A549 (cell line): ENCODE measurements at regions not wholly inside any gene's neighbourhood (a gene's known extent, or its start where the extent isn't known, plus 50 kb on each side); places are given as distances from the start of the nearest gene placed in this dataset.
"Not testable (repeated sequence)": the region's sequence is repeated elsewhere in the genome, so short reads cannot be mapped to it uniquely, and the experiment has no call there.

ENCODE experiments used
- ATAC-seq, 2 experiments: fragments of 200-7000 bp in 1 of 2; fragments of >200 bp in 1 of 2; cut with Nextera tagmentation in 1 of 2; cut with Tn5 transposase in 1 of 2; 3 replicates each; pipeline versions ENCODE4 v1.8.0 to v1.9.1; 2018 to 2020; ENCODE audit warnings: mild to moderate bottlenecking in 1 of 2, moderate library complexity in 1 of 2
- CTCF ChIA-PET: fragments of 300-600 bp; sonication (Branson Sonifier 250); formaldehyde crosslinking; extraction: SDS; loops from one replicate; lab custom pipeline; 2021; ENCODE audit warnings: antibody characterized with exemption, inconsistent platforms; lab: Yijun Ruan, JAX
- POLR2A ChIA-PET: fragments of 350-600 bp; formaldehyde crosslinking; extraction: SDS; loops from one replicate; lab custom pipeline; 2021; ENCODE audit warnings: antibody characterized with exemption, inconsistent platforms; lab: Yijun Ruan, JAX
- DNase-seq, 2 experiments: peaks; one replicate each; pipeline versions ENCODE4 v3.0.0 to v3.0.0-alpha.2; 2011 to 2016; ENCODE audit warnings: low read depth in 1 of 2, low spot score in 1 of 2
- FAIRE-seq: peaks from 2 replicates; lab custom pipeline; 2011; peaks lifted over from hg19 to GRCh38; lab: Jason Lieb, UNC
- H3K27ac ChIP-seq, 2 experiments: fragments of >200 bp; sonication (Bioruptor Twin); formaldehyde crosslinking; 3 replicates each; pipeline ENCODE4 v1.5.1; 2016 to 2017
- H3K4me1 ChIP-seq: fragments of >200 bp; sonication (Bioruptor Twin); formaldehyde crosslinking; 3 replicates; pipeline ENCODE4 v1.6.1; 2016
- H3K4me2 ChIP-seq: fragments of >200 bp; sonication (Bioruptor Twin); formaldehyde crosslinking; 3 replicates; pipeline ENCODE4 v1.6.1; 2016
- H3K4me3 ChIP-seq: fragments of >200 bp; sonication (Bioruptor Twin); formaldehyde crosslinking; 3 replicates; pipeline ENCODE4 v1.5.1; 2016
- H3K9me3 ChIP-seq: fragments of >200 bp; sonication (Bioruptor Twin); formaldehyde crosslinking; 3 replicates; pipeline ENCODE4 v1.6.1; 2016
- CHD2 ChIP-seq: fragments of 150-350 bp; IDR thresholded peaks from 2 replicates; pipeline ENCODE4 v1.6.1; 2014; ENCODE audit warnings: low read length; ENCODE audit not compliant: partially characterized antibody
- CTCF ChIP-seq: fragments of >200 bp; sonication (Bioruptor Twin); formaldehyde crosslinking; IDR thresholded peaks from 3 replicates; pipeline ENCODE4 v1.5.1; 2016
- FOSB ChIP-seq: fragments of 250-450 bp; sonication (Bioruptor Pico); IDR thresholded peaks from 2 replicates; pipeline ENCODE4 v1.5.0; 2020; ENCODE audit warnings: mild to moderate bottlenecking, moderate library complexity
- FOSL2 ChIP-seq, 2 experiments: fragments of 450-650 bp in 1 of 2; fragments of >200 bp in 1 of 2; sonication (Bioruptor Twin) in 1 of 2; formaldehyde crosslinking; IDR thresholded peaks; 2 replicates each; pipeline versions ENCODE4 v1.5.0 to v1.6.1; 2016 to 2020; ENCODE audit warnings: mild to moderate bottlenecking in 1 of 2, moderate library complexity in 1 of 2
- HOXA7 ChIP-seq: fragments of 250-450 bp; sonication (Bioruptor Pico); IDR thresholded peaks from 2 replicates; pipeline ENCODE4 v1.5.0; 2020; ENCODE audit warnings: mild to moderate bottlenecking, moderate library complexity
- MYC ChIP-seq: IDR thresholded peaks from 2 replicates; pipeline ENCODE4 v1.6.1; 2012; ENCODE audit warnings: mild to moderate bottlenecking, inconsistent platforms, low read length, improper control_type of control experiment, borderline replicate concordance
- RAD21 ChIP-seq, 2 experiments: fragments of >200 bp in 1 of 2; sonication (Bioruptor Twin) in 1 of 2; formaldehyde crosslinking in 1 of 2; IDR thresholded peaks in 1 of 2; conservative IDR thresholded peaks in 1 of 2; 2 replicates in 1 of 2; 3 replicates in 1 of 2; pipeline ENCODE4 v1.6.1; 2012 to 2018; ENCODE audit warnings: inconsistent platforms in 1 of 2
- TP53 ChIP-seq: fragments of 250-450 bp; sonication (Bioruptor Pico); IDR thresholded peaks from 2 replicates; pipeline ENCODE4 v1.5.0; 2021; ENCODE audit warnings: mild to moderate bottlenecking, moderate library complexity
- ZNF302 ChIP-seq: fragments of 250-450 bp; sonication (Bioruptor Pico); IDR thresholded peaks from 2 replicates; pipeline ENCODE4 v1.9.0; 2021; ENCODE audit warnings: inconsistent platforms, mild to moderate bottlenecking, moderate library complexity
- WGBS: methylation state at CpG from one replicate; pipeline ENCODE4 v1.1.6; 2017; ENCODE audit errors: missing lambda C conversion rate; 5-methylcytosine and 5-hydroxymethylcytosine counted together
- TF ChIP-seq, protein P1 (sequence below): fragments of 150-350 bp; IDR thresholded peaks from 2 replicates; pipeline ENCODE4 v1.6.1; 2014; ENCODE audit warnings: low read depth, mild to moderate bottlenecking, low read length
- TF ChIP-seq, protein P2 (sequence below): fragments of 450-650 bp; IDR thresholded peaks from 2 replicates; pipeline ENCODE4 v1.6.1; 2014; ENCODE audit warnings: antibody characterized with exemption
- TF ChIP-seq, protein P3 (sequence below): fragments of 250-450 bp; sonication (Bioruptor Pico); IDR thresholded peaks from 2 replicates; pipeline ENCODE4 v1.5.0; 2021; ENCODE audit warnings: mild to moderate bottlenecking, moderate library complexity, borderline replicate concordance

GRCh38 chr3:75604286-75604934, 59.7 kb upstream of the FRG2C start:
- CTCF ChIA-PET: interaction anchor here (0.8 kb wide), 1 partner anchor 273 kb away, joined by 3 read pairs; no protein-coding TSS in a partner anchor
- FAIRE-seq, H3K9me3 ChIP-seq, H3K27ac ChIP-seq, H3K4me1 ChIP-seq, H3K4me3 ChIP-seq, ATAC-seq, POLR2A ChIA-PET, H3K4me2 ChIP-seq: not testable (repeated sequence)
- 0 out of 5 replicates have a peak, but pooled peaks of 1 of the 2 experiments have one; percentile 7 for TF ChIP-seq RAD21 (conservative IDR thresholded peaks at IDR 0.05 in 1 of 2, IDR thresholded peaks at IDR 0.05 in 1 of 2)
- WGBS: 15% methylated on average over 14 of the region's 14 CpGs
- peak in 1 of 2 experiments; percentile 24 for DNase-seq

DNA sequence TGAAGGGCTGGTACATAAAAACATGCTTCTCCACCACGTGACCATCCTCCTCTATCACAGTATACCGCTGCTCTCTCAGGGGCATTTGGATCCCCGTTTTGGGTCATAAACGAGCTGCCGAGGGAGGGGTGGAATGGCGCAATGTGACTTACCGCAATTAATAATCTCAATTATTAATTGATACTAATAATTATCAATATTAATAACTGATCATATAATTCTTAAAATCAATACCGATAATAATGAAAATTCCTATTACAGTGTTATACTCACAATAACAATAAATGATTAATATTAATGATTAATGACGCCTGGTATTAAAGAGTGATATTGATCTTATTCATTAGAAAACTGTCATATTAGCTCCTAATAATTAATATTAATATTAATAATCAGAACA, 56.1 kb upstream of the FRG2C start:
- H3K4me2 ChIP-seq, FAIRE-seq, H3K4me3 ChIP-seq, H3K9me3 ChIP-seq, DNase-seq, H3K4me1 ChIP-seq, POLR2A ChIA-PET, CTCF ChIA-PET, ATAC-seq, H3K27ac ChIP-seq: not testable (repeated sequence)
- WGBS: 46% methylated on average over 9 of the region's 9 CpGs

DNA sequence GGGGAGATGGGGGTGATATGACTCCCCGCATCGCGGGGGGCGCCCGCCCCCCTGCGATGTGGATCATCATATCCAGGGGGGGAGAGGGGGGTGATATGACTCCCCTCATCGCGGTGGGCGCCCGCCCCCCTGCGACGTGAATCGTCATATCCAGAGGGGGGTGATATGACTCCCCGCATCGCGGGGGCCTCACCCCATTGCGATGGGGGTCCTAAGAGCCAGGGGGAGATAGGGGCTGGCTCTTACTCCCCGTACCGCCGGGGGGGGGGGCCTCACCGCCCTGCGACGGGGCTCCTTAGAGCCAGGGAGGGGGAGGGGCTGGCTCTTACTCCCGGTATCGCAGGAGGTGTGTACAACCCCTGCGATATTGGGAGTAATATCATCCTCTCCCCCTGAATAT, 54.5 kb upstream of the FRG2C start:
- not testable (repeated sequence) for ATAC-seq

GRCh38 chr3:75610773-75611172, 53.4 kb upstream of the FRG2C start:
- ChIA-PET POLR2A (no interaction called here), CTCF (no interaction called here)
- H3K27ac ChIP-seq: no peak overlapping the region
- WGBS: 51% methylated on average over 2 of the region's 2 CpGs
- DNase-seq: no peak
- no peak for FAIRE-seq
- no peaks in the 10 kb centered on the region for H3K4me1 ChIP-seq
- H3K9me3 ChIP-seq: no peaks in the 10 kb centered on the region
- ATAC-seq: no peak
- no peak for TF ChIP-seq HOXA7 (CRISPR knock-in tag)
- TF ChIP-seq FOSL2 (IDR thresholded peaks at IDR 0.05): no peak
- no peak for TF ChIP-seq FOSL2 (CRISPR knock-in tag; IDR thresholded peaks at IDR 0.05)
- TF ChIP-seq, protein P1, sequence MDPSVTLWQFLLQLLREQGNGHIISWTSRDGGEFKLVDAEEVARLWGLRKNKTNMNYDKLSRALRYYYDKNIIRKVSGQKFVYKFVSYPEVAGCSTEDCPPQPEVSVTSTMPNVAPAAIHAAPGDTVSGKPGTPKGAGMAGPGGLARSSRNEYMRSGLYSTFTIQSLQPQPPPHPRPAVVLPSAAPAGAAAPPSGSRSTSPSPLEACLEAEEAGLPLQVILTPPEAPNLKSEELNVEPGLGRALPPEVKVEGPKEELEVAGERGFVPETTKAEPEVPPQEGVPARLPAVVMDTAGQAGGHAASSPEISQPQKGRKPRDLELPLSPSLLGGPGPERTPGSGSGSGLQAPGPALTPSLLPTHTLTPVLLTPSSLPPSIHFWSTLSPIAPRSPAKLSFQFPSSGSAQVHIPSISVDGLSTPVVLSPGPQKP: no peak
- TF ChIP-seq TP53 (CRISPR knock-in tag): no peak
- TF ChIP-seq, protein P2, sequence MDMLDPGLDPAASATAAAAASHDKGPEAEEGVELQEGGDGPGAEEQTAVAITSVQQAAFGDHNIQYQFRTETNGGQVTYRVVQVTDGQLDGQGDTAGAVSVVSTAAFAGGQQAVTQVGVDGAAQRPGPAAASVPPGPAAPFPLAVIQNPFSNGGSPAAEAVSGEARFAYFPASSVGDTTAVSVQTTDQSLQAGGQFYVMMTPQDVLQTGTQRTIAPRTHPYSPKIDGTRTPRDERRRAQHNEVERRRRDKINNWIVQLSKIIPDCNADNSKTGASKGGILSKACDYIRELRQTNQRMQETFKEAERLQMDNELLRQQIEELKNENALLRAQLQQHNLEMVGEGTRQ: no peak
- no peak for TF ChIP-seq FOSB
- TF ChIP-seq, protein P3, sequence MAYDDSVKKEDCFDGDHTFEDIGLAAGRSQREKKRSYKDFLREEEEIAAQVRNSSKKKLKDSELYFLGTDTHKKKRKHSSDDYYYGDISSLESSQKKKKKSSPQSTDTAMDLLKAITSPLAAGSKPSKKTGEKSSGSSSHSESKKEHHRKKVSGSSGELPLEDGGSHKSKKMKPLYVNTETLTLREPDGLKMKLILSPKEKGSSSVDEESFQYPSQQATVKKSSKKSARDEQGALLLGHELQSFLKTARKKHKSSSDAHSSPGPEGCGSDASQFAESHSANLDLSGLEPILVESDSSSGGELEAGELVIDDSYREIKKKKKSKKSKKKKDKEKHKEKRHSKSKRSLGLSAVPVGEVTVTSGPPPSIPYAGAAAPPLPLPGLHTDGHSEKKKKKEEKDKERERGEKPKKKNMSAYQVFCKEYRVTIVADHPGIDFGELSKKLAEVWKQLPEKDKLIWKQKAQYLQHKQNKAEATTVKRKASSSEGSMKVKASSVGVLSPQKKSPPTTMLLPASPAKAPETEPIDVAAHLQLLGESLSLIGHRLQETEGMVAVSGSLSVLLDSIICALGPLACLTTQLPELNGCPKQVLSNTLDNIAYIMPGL (CRISPR knock-in tag): no peak
- no peak for TF ChIP-seq MYC
- TF ChIP-seq CHD2: no peak
- no peak for TF ChIP-seq ZNF302
- TF ChIP-seq CTCF: no peak
- H3K4me3 ChIP-seq: no peak overlapping the region
- no peak overlapping the region for H3K4me2 ChIP-seq

More for the DNA sequence above, 54.5 kb upstream of the FRG2C start:
- 92% methylated on average over 10 of the region's 26 CpGs for WGBS
- H3K4me3 ChIP-seq, DNase-seq, CTCF ChIA-PET, H3K9me3 ChIP-seq, H3K4me1 ChIP-seq, FAIRE-seq, H3K27ac ChIP-seq, POLR2A ChIA-PET, H3K4me2 ChIP-seq: not testable (repeated sequence)

DNA sequence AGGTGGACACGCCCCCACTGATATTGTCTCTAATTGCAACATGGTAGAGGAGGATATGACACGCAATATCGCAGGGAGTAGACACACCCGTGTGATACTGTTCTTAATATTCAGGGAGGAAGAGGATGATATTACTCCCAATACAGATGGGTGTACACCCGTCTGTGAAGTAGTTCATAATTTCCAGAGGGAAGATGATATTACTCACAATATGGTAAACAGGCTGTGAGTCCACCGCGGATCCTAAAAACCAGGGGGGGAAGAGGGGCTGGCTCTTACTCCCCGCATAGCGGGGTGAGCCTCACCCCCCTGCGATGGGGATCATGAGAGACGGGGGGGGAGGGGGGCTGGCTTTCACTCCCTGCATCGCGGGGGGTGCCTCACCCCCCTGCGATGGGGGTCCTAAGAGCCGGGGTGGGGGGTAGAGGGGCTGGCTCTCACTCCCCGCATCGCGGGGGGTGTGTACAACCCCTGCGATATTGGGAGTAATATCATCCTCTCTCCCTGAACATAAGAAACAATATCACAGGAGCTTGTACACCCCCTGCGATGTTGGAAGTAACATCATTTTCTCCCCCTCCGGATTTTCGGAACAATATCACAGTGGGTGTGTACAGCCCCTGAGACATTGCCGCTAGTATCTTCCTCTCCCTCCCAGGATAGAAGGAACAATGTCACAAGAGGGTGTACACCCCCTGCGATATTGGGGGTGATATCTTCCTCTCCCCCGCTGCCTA, 52.2 kb upstream of the FRG2C start:
- H3K4me2 ChIP-seq, H3K4me3 ChIP-seq, CTCF ChIA-PET, DNase-seq, FAIRE-seq, ATAC-seq, H3K27ac ChIP-seq, POLR2A ChIA-PET, H3K9me3 ChIP-seq, H3K4me1 ChIP-seq: not testable (repeated sequence)
- 42% methylated on average over 15 of the region's 25 CpGs for WGBS
